ENCODE measurements at regions not wholly inside any gene's neighbourhood (a gene's known extent, or its start where the extent isn't known, plus 50 kb on each side); places are given as distances from the start of the nearest gene placed in this dataset.

DNA sequence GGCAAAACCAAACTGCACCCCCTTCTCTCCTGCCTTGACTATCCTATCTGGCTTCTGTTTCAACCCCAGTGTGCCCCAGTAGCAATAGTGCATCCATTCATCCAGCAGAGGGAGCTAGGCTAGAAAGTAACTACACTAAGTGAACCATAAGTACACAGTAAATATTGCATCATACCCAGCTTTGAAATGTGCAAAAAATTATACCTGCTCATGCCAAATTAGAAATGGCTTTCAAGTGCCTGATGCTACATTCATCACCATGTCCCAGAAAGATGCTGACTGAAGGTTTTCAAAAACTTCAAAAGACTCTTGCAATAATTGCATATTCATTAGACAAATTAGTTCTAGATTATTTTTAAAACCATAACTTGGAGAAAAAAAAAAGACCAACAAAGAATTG lies 153.5 kb downstream of the PRELID2 start:
- DNase-seq (ENCODE audit: extremely low read depth in 1 of 4, low spot score in 3 of 4) (peak; percentile 73 to 80 (median 76)), ATAC-seq (peak; percentile 98), FAIRE-seq (peak; percentile 88)
- Histone ChIP-seq H3K9ac (ENCODE audit: insufficient read depth in 1 of 2, low read depth in 2 of 2, low read length in 2 of 2) (no peak overlapping the region), H3K27me3 (ENCODE audit: control insufficient read depth in 2 of 2, insufficient read depth in 2 of 2, low read length in 2 of 2) (no peaks in the 10 kb centered on the region), H3K4me3 (no peak overlapping the region), H4K20me1 (replicated peaks; ENCODE audit: control insufficient read depth, insufficient read depth, low read length) (no peaks in the 10 kb centered on the region), H3K9me3 (replicated peaks; ENCODE audit: control insufficient read depth, insufficient read depth, low read depth, low read length) (no peaks in the 10 kb centered on the region), H2AFZ (ENCODE audit: low read depth, low read length) (peak overlapping the region; percentile 53; the same call in 1 of the 2 replicates), H3K9me1 (ENCODE audit: control insufficient read depth, insufficient read depth, low read length) (no peaks in the 10 kb centered on the region), H3K27ac (ENCODE audit: extremely low read depth, low read depth, low read length) (no peak overlapping the region), H3K36me3 (ENCODE audit: control insufficient read depth, insufficient read depth, low read length) (no peaks in the 10 kb centered on the region), H3K4me2 (ENCODE audit: insufficient read depth, low read length) (no peak overlapping the region), H3K4me1 (replicated peaks in 1 of 2; ENCODE audit: control insufficient read depth in 2 of 2, insufficient read depth in 2 of 2, low read length in 2 of 2) (peaks cover 0 to 10% of the 10 kb centered on the region in 2 experiments; a peak in 2 of 5 replicates), H3K79me2 (ENCODE audit: control insufficient read depth, insufficient read depth, low read length) (no peaks in the 10 kb centered on the region)
- ChIA-PET CTCF (ENCODE audit: low intra/inter-chr PET ratio) (no interaction called here), POLR2A (interaction anchor here (2.0 kb wide), 1 partner anchor 11 kb away, joined by 7 read pairs; no protein-coding TSS in a partner anchor)
- in situ Hi-C loops (cut with MboI) = loop anchor here (10.0 kb wide), 2 partner anchors 203 to 373 kb away; no protein-coding TSS in a partner anchor
- intact Hi-C loops (cut with micrococcal nuclease) = loop anchor here (1.0 to 10.0 kb wide), 4 partner anchors 143 to 743 kb away; no protein-coding TSS in a partner anchor
- no TSS peak for BruUV-seq (replicated peaks)
- TF ChIP-seq ZNF316 (IDR thresholded peaks at IDR 0.05) (peak; percentile 77), MTA2 (IDR thresholded peaks at IDR 0.05; ENCODE audit: low read depth) (no peak), KLF16 (IDR thresholded peaks at IDR 0.05) (peak; percentile 23; the same call in 1 of the 2 replicates), ZNF224 (CRISPR knock-in tag; IDR thresholded peaks at IDR 0.05) (no peak), CHCHD3 (CRISPR knock-in tag; IDR thresholded peaks at IDR 0.05) (no peak), TAF1 (IDR thresholded peaks at IDR 0.05; ENCODE audit: control insufficient read depth, extremely low read depth, insufficient read depth, low read length, severe bottlenecking) (no peak), ZEB2 (IDR thresholded peaks at IDR 0.05) (0 out of 2 replicates have a peak, but pooled peaks have one; percentile 30), EWSR1 (IDR thresholded peaks at IDR 0.05; ENCODE audit: borderline replicate concordance, low read depth, partially characterized antibody) (no peak), U2AF2 (optimal IDR thresholded peaks at IDR 0.05; ENCODE audit: low read depth, low read length) (no peak), NFIC (IDR thresholded peaks at IDR 0.05) (no peak), U2AF1 (optimal IDR thresholded peaks at IDR 0.05; ENCODE audit: low read depth, low read length) (no peak), NCOA2 (IDR thresholded peaks at IDR 0.05; ENCODE audit: partially characterized antibody in 2 of 2) (peak in 1 of 2 experiments; percentile 26), ZNF584 (CRISPR knock-in tag; IDR thresholded peaks at IDR 0.05; ENCODE audit: low read depth) (no peak), CBX8 (IDR thresholded peaks at IDR 0.05; ENCODE audit: borderline replicate concordance, extremely low read depth, low read depth, low read length, poor library complexity, severe bottlenecking) (no peak)
- TF ChIP-seq, protein P1, sequence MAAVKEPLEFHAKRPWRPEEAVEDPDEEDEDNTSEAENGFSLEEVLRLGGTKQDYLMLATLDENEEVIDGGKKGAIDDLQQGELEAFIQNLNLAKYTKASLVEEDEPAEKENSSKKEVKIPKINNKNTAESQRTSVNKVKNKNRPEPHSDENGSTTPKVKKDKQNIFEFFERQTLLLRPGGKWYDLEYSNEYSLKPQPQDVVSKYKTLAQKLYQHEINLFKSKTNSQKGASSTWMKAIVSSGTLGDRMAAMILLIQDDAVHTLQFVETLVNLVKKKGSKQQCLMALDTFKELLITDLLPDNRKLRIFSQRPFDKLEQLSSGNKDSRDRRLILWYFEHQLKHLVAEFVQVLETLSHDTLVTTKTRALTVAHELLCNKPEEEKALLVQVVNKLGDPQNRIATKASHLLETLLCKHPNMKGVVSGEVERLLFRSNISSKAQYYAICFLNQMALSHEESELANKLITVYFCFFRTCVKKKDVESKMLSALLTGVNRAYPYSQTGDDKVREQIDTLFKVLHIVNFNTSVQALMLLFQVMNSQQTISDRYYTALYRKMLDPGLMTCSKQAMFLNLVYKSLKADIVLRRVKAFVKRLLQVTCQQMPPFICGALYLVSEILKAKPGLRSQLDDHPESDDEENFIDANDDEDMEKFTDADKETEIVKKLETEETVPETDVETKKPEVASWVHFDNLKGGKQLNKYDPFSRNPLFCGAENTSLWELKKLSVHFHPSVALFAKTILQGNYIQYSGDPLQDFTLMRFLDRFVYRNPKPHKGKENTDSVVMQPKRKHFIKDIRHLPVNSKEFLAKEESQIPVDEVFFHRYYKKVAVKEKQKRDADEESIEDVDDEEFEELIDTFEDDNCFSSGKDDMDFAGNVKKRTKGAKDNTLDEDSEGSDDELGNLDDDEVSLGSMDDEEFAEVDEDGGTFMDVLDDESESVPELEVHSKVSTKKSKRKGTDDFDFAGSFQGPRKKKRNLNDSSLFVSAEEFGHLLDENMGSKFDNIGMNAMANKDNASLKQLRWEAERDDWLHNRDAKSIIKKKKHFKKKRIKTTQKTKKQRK (IDR thresholded peaks at IDR 0.05; ENCODE audit: borderline replicate concordance, low read depth, low read length) = no peak
- TF ChIP-seq, protein P2, sequence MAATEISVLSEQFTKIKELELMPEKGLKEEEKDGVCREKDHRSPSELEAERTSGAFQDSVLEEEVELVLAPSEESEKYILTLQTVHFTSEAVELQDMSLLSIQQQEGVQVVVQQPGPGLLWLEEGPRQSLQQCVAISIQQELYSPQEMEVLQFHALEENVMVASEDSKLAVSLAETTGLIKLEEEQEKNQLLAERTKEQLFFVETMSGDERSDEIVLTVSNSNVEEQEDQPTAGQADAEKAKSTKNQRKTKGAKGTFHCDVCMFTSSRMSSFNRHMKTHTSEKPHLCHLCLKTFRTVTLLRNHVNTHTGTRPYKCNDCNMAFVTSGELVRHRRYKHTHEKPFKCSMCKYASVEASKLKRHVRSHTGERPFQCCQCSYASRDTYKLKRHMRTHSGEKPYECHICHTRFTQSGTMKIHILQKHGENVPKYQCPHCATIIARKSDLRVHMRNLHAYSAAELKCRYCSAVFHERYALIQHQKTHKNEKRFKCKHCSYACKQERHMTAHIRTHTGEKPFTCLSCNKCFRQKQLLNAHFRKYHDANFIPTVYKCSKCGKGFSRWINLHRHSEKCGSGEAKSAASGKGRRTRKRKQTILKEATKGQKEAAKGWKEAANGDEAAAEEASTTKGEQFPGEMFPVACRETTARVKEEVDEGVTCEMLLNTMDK (IDR thresholded peaks at IDR 0.05; ENCODE audit: borderline replicate concordance, insufficient read depth, low read depth, low read length, poor library complexity, severe bottlenecking) = no peak

Measured in K562 (cell line).